ENCODE measurements at regions not wholly inside any gene's neighbourhood (a gene's known extent, or its start where the extent isn't known, plus 50 kb on each side); places are given as distances from the start of the nearest gene placed in this dataset.

GRCh38 chr10:114711869-114712250 is 53.8 kb upstream of the ABLIM1 start:
- H3K9me3 ChIP-seq (ENCODE audit: control extremely low read depth in 1 of 3, control insufficient read depth in 2 of 3, insufficient read depth in 1 of 3, low read length in 2 of 3): no peaks in the 10 kb centered on the region
- TF ChIP-seq EZH2 (IDR thresholded peaks at IDR 0.05; ENCODE audit: borderline replicate concordance, insufficient read depth, low read depth, low read length, poor library complexity, severe bottlenecking) (no peak), CTCF (IDR thresholded peaks at IDR 0.05) (no peak)
- WGBS (ENCODE audit: insufficient coverage): 88% methylated on average over 6 of the region's 7 CpGs
- ChIA-PET POLR2A (no interaction called here), CTCF (interaction anchor here (0.9 kb wide), 1 partner anchor 408 kb away, joined by 4 read pairs; no protein-coding TSS in a partner anchor)
- H3K4me2 ChIP-seq (replicated peaks; ENCODE audit: low read depth, low read length, poor library complexity, severe bottlenecking): no peak overlapping the region
- H2AFZ ChIP-seq (ENCODE audit: insufficient read depth, low read depth, low read length, poor library complexity, severe bottlenecking): no peak overlapping the region
- H3K4me3 Mint-ChIP-seq: no peak overlapping the region
- H3K27ac ChIP-seq (ENCODE audit: low read length in 2 of 2): no peak overlapping the region
- H3K4me3 ChIP-seq (ENCODE audit: control extremely low read depth in 1 of 5, extremely low read depth in 1 of 5, insufficient read depth in 1 of 5, low read depth in 2 of 5, low read length in 4 of 5): no peak overlapping the region
- peaks cover 32% of the 10 kb centered on the region for H3K27me3 Mint-ChIP-seq
- no peaks in the 10 kb centered on the region for H3K79me2 ChIP-seq (ENCODE audit: control insufficient read depth, insufficient read depth, low read length)
- H3K4me1 ChIP-seq (ENCODE audit: control insufficient read depth in 2 of 2, insufficient read depth in 2 of 2, low read length in 2 of 2): no peaks in the 10 kb centered on the region
- DNase-seq: no peak
- no peaks in the 10 kb centered on the region for H3K9me3 Mint-ChIP-seq (ENCODE audit: insufficient read depth)
- peaks cover 0 to 4% (median 1%) of the 10 kb centered on the region in 4 experiments for H3K27me3 ChIP-seq (replicated peaks in 1 of 4; ENCODE audit: control extremely low read depth in 1 of 4, control insufficient read depth in 3 of 4, insufficient read depth in 4 of 4, low read length in 3 of 4)
- H3K4me1 Mint-ChIP-seq: no peaks in the 10 kb centered on the region
- no peak overlapping the region for H3K9ac ChIP-seq (ENCODE audit: low read length)
- intact Hi-C loops (cut with micrococcal nuclease): no loop called here
- no peak for ATAC-seq (ENCODE audit: low read depth)
- no peaks in the 10 kb centered on the region for H3K36me3 ChIP-seq (replicated peaks in 1 of 2; ENCODE audit: control extremely low read depth in 1 of 2, control insufficient read depth in 1 of 2, extremely low read depth in 1 of 2, insufficient read depth in 2 of 2, low read length in 1 of 2)
- no peak overlapping the region for H3K27ac Mint-ChIP-seq
- no peaks in the 10 kb centered on the region for H4K20me1 ChIP-seq (ENCODE audit: control insufficient read depth, insufficient read depth, low read length, poor library complexity, severe bottlenecking)

- POLR2A ChIA-PET: interaction anchor here (0.6 kb wide), 1 partner anchor 88 kb away, joined by 8 read pairs; no protein-coding TSS in a partner anchor
- CTCF ChIA-PET: no interaction called here
Measured at GRCh38 chr10:114713525-114714090, 55.5 kb upstream of the ABLIM1 start.

More at GRCh38 chr10:114713525-114714090, 55.5 kb upstream of the ABLIM1 start:
- Histone ChIP-seq H4K20me1 (ENCODE audit: control insufficient read depth, insufficient read depth, low read length, poor library complexity, severe bottlenecking) (no peaks in the 10 kb centered on the region), H3K4me3 (ENCODE audit: control extremely low read depth in 1 of 5, extremely low read depth in 1 of 5, insufficient read depth in 1 of 5, low read depth in 2 of 5, low read length in 4 of 5) (no peak overlapping the region), H3K4me2 (replicated peaks; ENCODE audit: low read depth, low read length, poor library complexity, severe bottlenecking) (no peak overlapping the region), H2AFZ (ENCODE audit: insufficient read depth, low read depth, low read length, poor library complexity, severe bottlenecking) (no peak overlapping the region), H3K9ac (ENCODE audit: low read length) (no peak overlapping the region), H3K79me2 (ENCODE audit: control insufficient read depth, insufficient read depth, low read length) (no peaks in the 10 kb centered on the region), H3K36me3 (replicated peaks in 1 of 2; ENCODE audit: control extremely low read depth in 1 of 2, control insufficient read depth in 1 of 2, extremely low read depth in 1 of 2, insufficient read depth in 2 of 2, low read length in 1 of 2) (no peaks in the 10 kb centered on the region), H3K9me3 (ENCODE audit: control extremely low read depth in 1 of 3, control insufficient read depth in 2 of 3, insufficient read depth in 1 of 3, low read length in 2 of 3) (no peaks in the 10 kb centered on the region), H3K27ac (ENCODE audit: low read length in 2 of 2) (no peak overlapping the region), H3K27me3 (replicated peaks in 1 of 4; ENCODE audit: control extremely low read depth in 1 of 4, control insufficient read depth in 3 of 4, insufficient read depth in 4 of 4, low read length in 3 of 4) (peaks cover 0 to 4% (median 1%) of the 10 kb centered on the region in 4 experiments), H3K4me1 (ENCODE audit: control insufficient read depth in 2 of 2, insufficient read depth in 2 of 2, low read length in 2 of 2) (no peaks in the 10 kb centered on the region)
- H3K4me3 Mint-ChIP-seq: no peak overlapping the region
- ATAC-seq (ENCODE audit: low read depth): no peak
- DNase-seq: no peak
- no peaks in the 10 kb centered on the region for H3K9me3 Mint-ChIP-seq (ENCODE audit: insufficient read depth)
- intact Hi-C loops (cut with micrococcal nuclease): no loop called here
- 20% methylated on average over 1 of the region's 5 CpGs for WGBS (ENCODE audit: insufficient coverage)
- no peak for TF ChIP-seq EZH2 (IDR thresholded peaks at IDR 0.05; ENCODE audit: borderline replicate concordance, insufficient read depth, low read depth, low read length, poor library complexity, severe bottlenecking)
- no peak for TF ChIP-seq CTCF (IDR thresholded peaks at IDR 0.05)
- no peaks in the 10 kb centered on the region for H3K4me1 Mint-ChIP-seq
- H3K27ac Mint-ChIP-seq: no peak overlapping the region
- peaks cover 32% of the 10 kb centered on the region for H3K27me3 Mint-ChIP-seq
